ENCODE measurements at regions not wholly inside any gene's neighbourhood (a gene's known extent, or its start where the extent isn't known, plus 50 kb on each side); places are given as distances from the start of the nearest gene placed in this dataset.

- no peaks in the 10 kb centered on the region for H3K27me3 Mint-ChIP-seq
- H3K4me3 Mint-ChIP-seq, result no peak overlapping the region
- H3K9me3 Mint-ChIP-seq, result peaks cover 17% of the 10 kb centered on the region
- DNase-seq (ENCODE audit: low spot score in 2 of 2) (no peak), ATAC-seq (replicated peaks; ENCODE audit: extremely low read depth, poor library complexity, severe bottlenecking) (no peak)
- H3K36me3 Mint-ChIP-seq (ENCODE audit: insufficient read depth), result no peaks in the 10 kb centered on the region
- no peaks in the 10 kb centered on the region for H3K4me1 Mint-ChIP-seq
- no peak overlapping the region for H3K27ac Mint-ChIP-seq (ENCODE audit: low read depth)
Measured at GRCh38 chr4:23238848-23239247, 546.1 kb downstream of the GBA3 start.

GRCh38 chr4:23237771-23238170 lies 545.0 kb downstream of the GBA3 start:
- Mint-ChIP-seq H3K4me1 (no peaks in the 10 kb centered on the region), H3K9me3 (peaks cover 23% of the 10 kb centered on the region), H3K36me3 (ENCODE audit: insufficient read depth) (no peaks in the 10 kb centered on the region), H3K27ac (ENCODE audit: low read depth) (no peak overlapping the region), H3K27me3 (no peaks in the 10 kb centered on the region), H3K4me3 (no peak overlapping the region)
- ATAC-seq (replicated peaks; ENCODE audit: extremely low read depth, poor library complexity, severe bottlenecking) (no peak), DNase-seq (ENCODE audit: low spot score in 2 of 2) (no peak)

- Mint-ChIP-seq H3K9me3 (peaks cover 24% of the 10 kb centered on the region), H3K4me3 (no peak overlapping the region), H3K36me3 (ENCODE audit: insufficient read depth) (no peaks in the 10 kb centered on the region), H3K4me1 (no peaks in the 10 kb centered on the region), H3K27me3 (no peaks in the 10 kb centered on the region), H3K27ac (ENCODE audit: low read depth) (no peak overlapping the region)
- DNase-seq (ENCODE audit: low spot score in 2 of 2) (no peak), ATAC-seq (replicated peaks; ENCODE audit: extremely low read depth, poor library complexity, severe bottlenecking) (no peak)
Measured at GRCh38 chr4:23235628-23236390, 543.1 kb downstream of the GBA3 start.

GRCh38 chr4:23234716-23235115 lies 542.0 kb downstream of the GBA3 start:
- no peaks in the 10 kb centered on the region for H3K4me1 Mint-ChIP-seq
- H3K4me3 Mint-ChIP-seq, result no peak overlapping the region
- H3K9me3 Mint-ChIP-seq, result peaks cover 18% of the 10 kb centered on the region
- no peaks in the 10 kb centered on the region for H3K36me3 Mint-ChIP-seq (ENCODE audit: insufficient read depth)
- no peak overlapping the region for H3K27ac Mint-ChIP-seq (ENCODE audit: low read depth)
- no peak for DNase-seq (ENCODE audit: low spot score in 2 of 2)
- ATAC-seq (replicated peaks; ENCODE audit: extremely low read depth, poor library complexity, severe bottlenecking), result no peak
- H3K27me3 Mint-ChIP-seq, result no peaks in the 10 kb centered on the region

DNA sequence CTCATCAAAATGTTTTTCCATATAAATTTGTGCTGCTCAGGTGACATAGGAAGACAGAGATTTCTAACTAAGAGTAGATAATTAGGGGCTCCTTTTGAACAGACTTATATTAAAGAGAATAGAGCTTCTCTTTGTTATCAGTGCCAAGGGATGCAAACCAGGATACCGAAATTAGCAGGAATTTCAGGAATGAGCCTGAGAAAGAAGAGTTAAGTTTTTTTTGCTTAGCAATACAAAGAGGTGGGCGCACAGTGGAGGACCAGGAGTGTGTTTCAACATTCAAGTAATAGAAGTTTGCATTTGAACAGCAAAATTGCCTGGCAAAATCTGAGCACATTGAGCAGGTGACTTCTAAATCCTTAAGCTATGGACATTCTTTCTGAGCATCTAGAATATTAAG lies 541.3 kb downstream of the GBA3 start:
- Mint-ChIP-seq H3K27me3 (no peaks in the 10 kb centered on the region), H3K4me3 (no peak overlapping the region), H3K4me1 (no peaks in the 10 kb centered on the region), H3K36me3 (ENCODE audit: insufficient read depth) (no peaks in the 10 kb centered on the region), H3K27ac (ENCODE audit: low read depth) (no peak overlapping the region), H3K9me3 (peaks cover 16% of the 10 kb centered on the region)
- DNase-seq (ENCODE audit: low spot score in 2 of 2), result no peak
- ATAC-seq (replicated peaks; ENCODE audit: extremely low read depth, poor library complexity, severe bottlenecking), result no peak

DNA sequence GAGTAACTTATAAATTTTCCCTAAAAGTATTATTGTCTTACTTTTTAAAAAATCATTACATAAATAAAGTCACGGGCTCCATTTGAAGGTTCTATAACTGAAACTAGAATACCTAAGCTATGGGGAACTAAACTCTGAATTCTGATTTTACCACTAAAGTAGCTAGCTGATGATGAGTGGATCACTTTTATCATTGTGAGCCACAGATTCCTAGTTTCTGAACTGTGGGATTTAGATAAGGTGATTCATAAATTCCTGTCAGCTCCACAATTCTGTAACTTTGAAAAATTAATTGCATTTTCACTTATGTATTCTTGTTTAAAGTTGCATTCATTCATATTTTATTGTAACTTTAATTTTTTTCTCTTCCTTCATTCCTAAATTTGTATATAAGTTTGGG lies 540.9 kb downstream of the GBA3 start:
- DNase-seq (ENCODE audit: low spot score in 2 of 2), result no peak
- no peaks in the 10 kb centered on the region for H3K4me1 Mint-ChIP-seq
- no peak overlapping the region for H3K4me3 Mint-ChIP-seq
- no peak overlapping the region for H3K27ac Mint-ChIP-seq (ENCODE audit: low read depth)
- no peak for ATAC-seq (replicated peaks; ENCODE audit: extremely low read depth, poor library complexity, severe bottlenecking)
- no peaks in the 10 kb centered on the region for H3K36me3 Mint-ChIP-seq (ENCODE audit: insufficient read depth)
- H3K27me3 Mint-ChIP-seq, result no peaks in the 10 kb centered on the region
- peaks cover 12% of the 10 kb centered on the region for H3K9me3 Mint-ChIP-seq

DNA sequence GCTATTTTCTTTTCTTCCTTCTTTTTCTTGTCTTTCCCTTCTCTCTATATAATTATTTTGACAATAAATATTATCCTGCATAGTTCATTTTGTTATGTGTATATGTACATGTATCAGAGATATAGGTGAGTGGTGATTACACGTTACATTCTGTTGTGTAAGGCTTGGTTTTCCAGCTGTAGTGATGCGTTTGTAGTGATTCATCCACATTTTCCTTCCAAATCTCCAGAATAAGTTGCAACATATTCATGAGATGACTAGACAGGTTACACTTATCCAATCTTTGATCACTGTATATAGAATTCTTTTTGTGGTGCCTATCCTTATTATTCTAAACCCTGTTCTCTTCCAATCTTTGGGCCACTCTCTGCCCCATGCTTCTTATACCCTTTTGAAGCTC lies 540.2 kb downstream of the GBA3 start:
- Mint-ChIP-seq H3K27me3 (no peaks in the 10 kb centered on the region), H3K9me3 (peaks cover 12% of the 10 kb centered on the region), H3K36me3 (ENCODE audit: insufficient read depth) (no peaks in the 10 kb centered on the region), H3K4me3 (no peak overlapping the region), H3K27ac (ENCODE audit: low read depth) (no peak overlapping the region), H3K4me1 (no peaks in the 10 kb centered on the region)
- DNase-seq (ENCODE audit: low spot score in 2 of 2), result no peak
- no peak for ATAC-seq (replicated peaks; ENCODE audit: extremely low read depth, poor library complexity, severe bottlenecking)

DNA sequence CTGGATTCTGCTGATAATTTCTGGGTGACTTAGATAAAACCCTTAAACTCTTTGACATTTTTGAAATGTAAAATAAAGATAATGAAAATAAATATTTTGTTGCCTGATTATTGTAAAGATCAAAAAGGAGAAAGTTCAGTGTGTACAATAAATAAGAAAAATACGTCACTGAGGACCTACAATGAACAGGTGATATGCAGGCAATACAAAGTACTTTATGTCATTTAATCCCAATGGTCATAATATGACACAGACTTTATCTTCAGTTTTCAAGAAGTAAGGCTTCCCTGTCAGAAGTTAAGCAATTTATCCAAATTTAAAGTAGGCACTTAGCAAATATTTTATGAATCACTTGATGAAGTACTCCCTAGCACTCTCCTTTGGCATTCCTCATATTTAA lies 532.8 kb downstream of the GBA3 start:
- Mint-ChIP-seq H3K36me3 (ENCODE audit: insufficient read depth) (no peaks in the 10 kb centered on the region), H3K9me3 (peaks cover 30% of the 10 kb centered on the region), H3K27ac (ENCODE audit: low read depth) (no peak overlapping the region), H3K4me3 (no peak overlapping the region), H3K4me1 (no peaks in the 10 kb centered on the region), H3K27me3 (no peaks in the 10 kb centered on the region)
- DNase-seq (ENCODE audit: low spot score in 2 of 2), result no peak
- ATAC-seq (replicated peaks; ENCODE audit: extremely low read depth, poor library complexity, severe bottlenecking), result no peak

- ATAC-seq (replicated peaks; ENCODE audit: extremely low read depth, poor library complexity, severe bottlenecking) (no peak), DNase-seq (ENCODE audit: low spot score in 2 of 2) (no peak)
- Mint-ChIP-seq H3K27me3 (no peaks in the 10 kb centered on the region), H3K4me1 (no peaks in the 10 kb centered on the region), H3K27ac (ENCODE audit: low read depth) (no peak overlapping the region), H3K9me3 (peaks cover 37% of the 10 kb centered on the region), H3K4me3 (no peak overlapping the region), H3K36me3 (ENCODE audit: insufficient read depth) (no peaks in the 10 kb centered on the region)
Measured at GRCh38 chr4:23224684-23225420, 532.1 kb downstream of the GBA3 start.

- Mint-ChIP-seq H3K9me3 (peaks cover 38% of the 10 kb centered on the region), H3K27ac (ENCODE audit: low read depth) (no peak overlapping the region), H3K4me3 (no peak overlapping the region), H3K36me3 (ENCODE audit: insufficient read depth) (no peaks in the 10 kb centered on the region), H3K27me3 (no peaks in the 10 kb centered on the region), H3K4me1 (no peaks in the 10 kb centered on the region)
- ATAC-seq (replicated peaks; ENCODE audit: extremely low read depth, poor library complexity, severe bottlenecking), result no peak
- no peak for DNase-seq (ENCODE audit: low spot score in 2 of 2)
Measured at GRCh38 chr4:23220911-23221310, 528.2 kb downstream of the GBA3 start.

- ATAC-seq (replicated peaks; ENCODE audit: extremely low read depth, poor library complexity, severe bottlenecking) (no peak), DNase-seq (ENCODE audit: low spot score in 2 of 2) (no peak)
- Mint-ChIP-seq H3K27ac (ENCODE audit: low read depth) (no peak overlapping the region), H3K4me3 (no peak overlapping the region), H3K36me3 (ENCODE audit: insufficient read depth) (no peaks in the 10 kb centered on the region), H3K4me1 (no peaks in the 10 kb centered on the region), H3K27me3 (no peaks in the 10 kb centered on the region), H3K9me3 (peaks cover 36% of the 10 kb centered on the region)
Measured at GRCh38 chr4:23219779-23220408, 527.2 kb downstream of the GBA3 start.

- DNase-seq (ENCODE audit: low spot score in 2 of 2) (no peak), ATAC-seq (replicated peaks; ENCODE audit: extremely low read depth, poor library complexity, severe bottlenecking) (no peak)
- Mint-ChIP-seq H3K36me3 (ENCODE audit: insufficient read depth) (peaks cover 2% of the 10 kb centered on the region), H3K27ac (ENCODE audit: low read depth) (no peak overlapping the region), H3K4me3 (no peak overlapping the region), H3K27me3 (no peaks in the 10 kb centered on the region), H3K9me3 (peaks cover 20% of the 10 kb centered on the region), H3K4me1 (no peaks in the 10 kb centered on the region)
Measured at GRCh38 chr4:23213198-23213597, 520.5 kb downstream of the GBA3 start.

DNA sequence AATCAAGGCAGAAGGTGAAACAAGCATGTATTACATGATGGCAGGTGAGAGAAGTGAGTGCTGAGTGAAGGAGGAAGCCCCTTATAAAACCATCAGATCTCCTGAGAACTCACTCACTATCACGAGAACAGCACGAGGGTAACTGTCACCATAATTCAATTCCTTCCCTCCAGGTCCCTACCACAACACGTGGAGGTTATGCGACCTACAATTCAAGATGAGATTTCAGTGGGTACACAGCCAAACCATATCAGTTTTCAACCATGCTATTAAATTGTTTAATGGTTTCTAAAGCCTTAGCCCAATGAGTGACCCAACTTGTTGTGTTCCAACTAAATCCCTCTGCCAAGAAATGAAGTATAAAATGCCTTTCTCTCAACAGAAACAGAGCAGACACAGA lies 519.8 kb downstream of the GBA3 start:
- Mint-ChIP-seq H3K36me3 (ENCODE audit: insufficient read depth) (peaks cover 2% of the 10 kb centered on the region), H3K27me3 (no peaks in the 10 kb centered on the region), H3K9me3 (peaks cover 20% of the 10 kb centered on the region), H3K4me3 (no peak overlapping the region), H3K27ac (ENCODE audit: low read depth) (no peak overlapping the region), H3K4me1 (no peaks in the 10 kb centered on the region)
- DNase-seq (ENCODE audit: low spot score in 2 of 2), result no peak
- ATAC-seq (replicated peaks; ENCODE audit: extremely low read depth, poor library complexity, severe bottlenecking), result no peak

All from central memory CD8-positive, alpha-beta T cell (primary cell).